ENCODE measurements at regions not wholly inside any gene's neighbourhood (a gene's known extent, or its start where the extent isn't known, plus 50 kb on each side); places are given as distances from the start of the nearest gene placed in this dataset.

DNA sequence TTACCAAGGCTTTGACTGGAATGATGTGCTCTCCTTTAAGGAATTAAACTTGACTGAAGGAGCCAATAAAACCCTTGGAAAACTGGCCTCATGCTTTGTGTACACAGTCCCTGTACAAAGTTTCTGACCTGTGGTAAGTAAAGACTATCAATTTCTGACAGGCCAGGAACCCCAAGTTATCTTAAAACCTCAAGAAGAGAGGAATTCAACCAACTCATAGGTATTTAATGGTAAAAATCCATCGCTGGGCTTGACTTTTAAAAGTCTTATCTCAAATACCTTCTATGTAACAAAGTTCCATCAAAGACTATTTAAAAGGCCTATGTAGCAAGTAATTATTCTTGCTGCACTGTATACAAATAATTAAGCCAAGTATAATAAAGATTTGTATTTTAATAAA is 103.7 kb upstream of the TENT5D start:
- no peak for DNase-seq

DNA sequence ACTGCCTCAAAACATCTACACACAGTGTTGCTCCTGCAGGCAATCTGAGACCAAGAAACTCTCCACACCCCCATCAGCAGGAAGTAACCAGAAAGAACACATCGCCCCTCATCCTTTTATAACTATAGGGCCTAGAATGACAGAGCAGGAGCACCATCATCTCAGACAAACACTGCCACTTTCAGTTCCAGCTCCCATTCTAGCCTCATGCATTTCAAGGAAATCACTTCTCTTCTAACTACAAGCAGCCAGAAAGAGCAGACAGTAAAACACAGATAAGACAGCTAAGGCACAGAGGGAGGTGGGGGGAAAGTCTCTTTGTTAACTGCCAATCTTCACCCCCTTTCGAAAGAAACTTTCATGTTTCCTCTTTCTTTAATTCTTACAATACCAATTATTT is 102.6 kb upstream of the TENT5D start:
- DNase-seq: no peak

DNA sequence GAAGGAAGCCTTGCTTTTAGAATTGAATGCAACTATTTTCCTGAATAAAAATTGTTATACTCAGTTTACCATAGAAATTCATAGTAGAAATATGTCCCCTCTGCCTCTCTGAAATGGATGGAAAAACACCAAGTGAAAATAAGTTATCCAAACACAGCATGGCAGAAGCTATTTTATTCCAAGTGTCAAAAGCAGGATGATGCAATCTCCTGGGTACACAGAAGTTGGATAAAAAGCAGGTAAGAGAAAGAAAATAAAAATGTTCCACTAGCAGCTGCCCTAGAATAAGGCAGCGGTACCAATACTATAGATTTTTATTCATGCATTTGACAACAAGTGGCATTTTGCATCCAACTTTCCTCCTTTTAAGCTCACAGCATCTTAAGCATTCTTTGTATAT is 89.0 kb upstream of the TENT5D start:
- no peak for DNase-seq

DNA sequence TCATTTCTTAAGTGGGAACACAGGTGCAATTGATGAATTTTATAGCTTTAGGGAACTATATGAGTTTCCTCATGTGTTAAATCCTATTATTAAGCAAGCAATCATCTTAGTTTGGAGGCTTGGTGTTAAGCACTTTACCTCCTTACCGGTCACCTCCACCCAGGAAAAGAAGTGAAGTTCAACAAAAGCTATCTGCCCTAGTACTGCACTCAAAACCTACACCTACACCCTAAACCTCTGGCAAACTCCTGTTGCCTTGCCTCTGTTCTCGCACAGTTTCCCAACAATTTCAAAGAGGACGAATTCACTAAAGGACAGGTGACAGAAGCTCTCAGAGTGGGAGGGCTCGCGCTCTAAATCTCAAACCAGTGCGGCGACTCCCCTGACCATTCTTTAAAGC is 85.7 kb upstream of the TENT5D start:
- DNase-seq: no peak

DNA sequence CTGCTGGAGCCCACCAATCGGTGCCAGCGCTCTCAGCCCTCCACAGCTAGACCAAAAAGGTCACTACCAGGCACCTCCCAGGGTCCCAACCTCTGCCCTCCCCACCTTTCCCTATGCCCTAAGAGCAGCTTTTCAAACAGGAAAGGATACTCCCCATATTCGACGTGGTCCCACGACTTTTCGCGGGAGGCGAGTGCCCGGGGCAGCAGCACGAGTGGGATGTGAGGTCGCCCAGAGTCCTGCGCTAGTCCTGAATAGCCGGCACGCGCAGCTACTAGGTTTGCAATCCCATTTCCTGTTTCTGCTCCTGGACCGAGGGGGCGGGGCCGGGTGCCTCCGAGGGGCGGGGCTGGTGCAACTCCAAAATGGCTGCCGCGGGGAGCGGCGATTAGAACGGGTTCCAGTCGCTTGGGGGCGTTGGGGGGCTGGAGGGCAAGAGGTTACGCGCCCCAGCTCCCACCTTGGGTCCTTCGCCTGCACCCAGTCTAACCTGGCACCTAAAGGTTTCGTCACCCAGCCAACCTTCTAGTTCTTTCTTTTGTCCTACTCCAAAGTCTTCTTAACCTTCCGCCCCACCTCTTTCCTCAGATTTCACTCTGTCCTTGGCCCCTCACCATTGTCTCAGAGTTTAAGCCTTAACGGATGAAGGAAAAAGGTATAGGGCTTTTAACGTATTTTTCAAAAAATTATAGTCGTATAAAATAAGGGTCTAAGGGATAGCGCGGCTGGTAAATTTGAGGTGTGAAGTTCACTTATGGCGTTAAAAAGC is 85.0 kb upstream of the TENT5D start:
- peak; percentile 9 for DNase-seq

DNA sequence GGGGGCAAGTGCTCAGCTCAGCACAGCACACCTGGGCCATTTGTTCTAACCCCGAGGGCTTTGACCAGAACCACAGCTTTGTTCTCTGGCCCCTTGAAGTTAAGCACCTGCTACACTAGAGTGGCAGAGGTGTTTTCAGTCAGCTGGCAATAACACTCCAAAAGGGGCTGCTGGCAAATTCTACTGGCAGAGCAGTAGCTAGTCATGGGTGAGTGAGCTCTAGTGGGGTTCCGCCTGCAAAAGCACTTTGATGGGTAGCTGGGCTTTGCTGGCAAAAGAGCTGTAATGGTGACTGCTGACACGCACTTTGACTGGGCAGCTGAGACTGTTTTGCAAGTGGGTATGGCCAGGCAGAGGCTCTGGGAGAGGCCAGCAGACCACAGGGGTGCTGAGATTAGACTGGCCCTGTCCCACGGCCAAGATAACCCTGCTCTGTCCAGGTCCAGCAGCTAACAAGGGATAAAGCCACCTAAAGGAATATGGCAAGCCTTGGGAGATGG is 65.2 kb upstream of the TENT5D start:
- no peak for DNase-seq
